OCI-LY1 (cell line): ENCODE measurements at regions not wholly inside any gene's neighbourhood (a gene's known extent, or its start where the extent isn't known, plus 50 kb on each side); places are given as distances from the start of the nearest gene placed in this dataset.

Experiments used
- H2AFZ ChIP-seq: fragments of 200-600 bp; sonication (generic), shearing (Covaris generic); 2 replicates; pipeline ENCODE4 v1.6.0; 2014; ENCODE audit warnings: antibody characterized with exemption, mild to moderate bottlenecking, low read length
- H3F3A ChIP-seq: fragments of 200-600 bp; sonication (generic), shearing (Covaris generic); 2 replicates; pipeline ENCODE4 v1.6.0; 2014; ENCODE audit warnings: mild to moderate bottlenecking, antibody characterized with exemption, low read length, moderate library complexity; ENCODE audit not compliant: insufficient read depth
- H3K27ac ChIP-seq: fragments of 200-600 bp; sonication (generic); 2 replicates; pipeline ENCODE4 v1.5.1; 2014; ENCODE audit warnings: low read length, mixed run types, mild to moderate bottlenecking, low read depth; ENCODE audit not compliant: poor library complexity, severe bottlenecking
- H3K27me3 ChIP-seq: fragments of 200-600 bp; sonication (generic); 2 replicates; pipeline ENCODE4 v1.6.0; 2014; ENCODE audit warnings: antibody characterized with exemption, mild to moderate bottlenecking, low read length, moderate library complexity; ENCODE audit not compliant: insufficient read depth
- H3K36me3 ChIP-seq: fragments of 200-600 bp; sonication (generic); 2 replicates; pipeline ENCODE4 v1.6.1; 2014; ENCODE audit warnings: mild to moderate bottlenecking, antibody characterized with exemption, low read length, moderate library complexity, mixed read lengths; ENCODE audit not compliant: insufficient read depth
- H3K4me1 ChIP-seq: fragments of 200-600 bp; sonication (generic); 2 replicates; pipeline ENCODE4 v1.5.1; 2014; ENCODE audit warnings: mild to moderate bottlenecking, low read length, moderate library complexity; ENCODE audit not compliant: insufficient read depth, severe bottlenecking
- H3K4me2 ChIP-seq: fragments of 200-600 bp; sonication (generic), shearing (Covaris generic); 2 replicates; pipeline ENCODE4 v1.6.1; 2014; ENCODE audit warnings: low read length
- H3K4me3 ChIP-seq: fragments of 200-600 bp; sonication (generic); 2 replicates; pipeline ENCODE4 v1.5.1; 2014; ENCODE audit warnings: low read length, low read depth, mild to moderate bottlenecking, mixed read lengths; ENCODE audit not compliant: poor library complexity, severe bottlenecking
- H3K79me2 ChIP-seq: fragments of 200-600 bp; shearing (Covaris generic); 2 replicates; pipeline ENCODE4 v1.6.1; 2016; ENCODE audit warnings: mixed run types, low read length, mixed read lengths; ENCODE audit not compliant: insufficient read depth
- H3K9ac ChIP-seq: fragments of 200-600 bp; sonication (generic), shearing (Covaris generic); 2 replicates; pipeline ENCODE4 v1.6.1; 2014; ENCODE audit warnings: mild to moderate bottlenecking, low read length, mixed read lengths
- H3K9me2 ChIP-seq: fragments of 200-600 bp; sonication (generic), shearing (Covaris generic); 2 replicates; pipeline ENCODE4 v1.6.1; 2014; ENCODE audit warnings: low read depth, mild to moderate bottlenecking, low read length, mixed read lengths
- H3K9me3 ChIP-seq: fragments of 200-600 bp; shearing (Covaris generic); 2 replicates; pipeline ENCODE4 v1.6.1; 2014; ENCODE audit warnings: low read length, mixed read lengths
- H4K20me1 ChIP-seq: fragments of 200-600 bp; sonication (generic), shearing (Covaris generic); 2 replicates; pipeline ENCODE4 v1.6.0; 2016; ENCODE audit warnings: mild to moderate bottlenecking, low read length; ENCODE audit not compliant: insufficient read depth
- CTCF ChIP-seq: fragments of 200-600 bp; sonication (generic), shearing (Covaris generic); IDR thresholded peaks from 2 replicates; pipeline ENCODE4 v1.5.1; 2017; ENCODE audit warnings: mild to moderate bottlenecking, antibody characterized with exemption, low read length, moderate library complexity, mixed read lengths
- EZH2 ChIP-seq: fragments of 200-600 bp; sonication (generic), shearing (Covaris generic); IDR thresholded peaks from 2 replicates; pipeline ENCODE4 v1.8.0; 2017; ENCODE audit warnings: borderline replicate concordance, mixed run types, mild to moderate bottlenecking, antibody characterized with exemption, low read length, moderate library complexity, mixed read lengths

- Histone ChIP-seq H3K4me2 (no peak overlapping the region), H3K79me2 (no peaks in the 10 kb centered on the region), H3K9ac (no peak overlapping the region), H3K9me2 (no peaks in the 10 kb centered on the region), H4K20me1 (no peaks in the 10 kb centered on the region), H3F3A (no peaks in the 10 kb centered on the region), H2AFZ (no peak overlapping the region), H3K27ac (no peak overlapping the region), H3K9me3 (no peaks in the 10 kb centered on the region), H3K27me3 (no peaks in the 10 kb centered on the region), H3K4me1 (no peaks in the 10 kb centered on the region), H3K36me3 (no peaks in the 10 kb centered on the region), H3K4me3 (no peak overlapping the region)
- TF ChIP-seq EZH2, result no peak
These were observed 499.4 kb downstream of the NAV3 start for GRCh38 chr12:78330131-78330530.

GRCh38 chr12:78331181-78331580 lies 500.5 kb downstream of the NAV3 start:
- no peak overlapping the region for H3K27ac ChIP-seq
- no peak overlapping the region for H3K4me2 ChIP-seq
- no peaks in the 10 kb centered on the region for H3K36me3 ChIP-seq
- H3K9me2 ChIP-seq, result no peaks in the 10 kb centered on the region
- no peak overlapping the region for H3K4me3 ChIP-seq
- H3F3A ChIP-seq, result no peaks in the 10 kb centered on the region
- H4K20me1 ChIP-seq, result no peaks in the 10 kb centered on the region
- H3K79me2 ChIP-seq, result no peaks in the 10 kb centered on the region
- no peaks in the 10 kb centered on the region for H3K4me1 ChIP-seq
- H2AFZ ChIP-seq, result no peak overlapping the region
- no peak overlapping the region for H3K9ac ChIP-seq
- no peaks in the 10 kb centered on the region for H3K27me3 ChIP-seq
- no peak for TF ChIP-seq CTCF
- H3K9me3 ChIP-seq, result no peaks in the 10 kb centered on the region

GRCh38 chr12:78331753-78332152 lies 501.1 kb downstream of the NAV3 start:
- no peaks in the 10 kb centered on the region for H3K4me1 ChIP-seq
- no peak overlapping the region for H3K9ac ChIP-seq
- no peaks in the 10 kb centered on the region for H3F3A ChIP-seq
- H2AFZ ChIP-seq, result no peak overlapping the region
- no peaks in the 10 kb centered on the region for H3K9me3 ChIP-seq
- H3K4me2 ChIP-seq, result no peak overlapping the region
- no peaks in the 10 kb centered on the region for H4K20me1 ChIP-seq
- H3K27me3 ChIP-seq, result no peaks in the 10 kb centered on the region
- no peaks in the 10 kb centered on the region for H3K9me2 ChIP-seq
- no peaks in the 10 kb centered on the region for H3K36me3 ChIP-seq
- TF ChIP-seq CTCF (no peak), EZH2 (no peak)
- no peaks in the 10 kb centered on the region for H3K79me2 ChIP-seq
- H3K27ac ChIP-seq, result no peak overlapping the region
- no peak overlapping the region for H3K4me3 ChIP-seq

GRCh38 chr12:78338054-78338785 lies 507.5 kb downstream of the NAV3 start:
- Histone ChIP-seq H4K20me1 (no peaks in the 10 kb centered on the region), H3K9me3 (no peaks in the 10 kb centered on the region), H3K4me2 (no peak overlapping the region), H3K36me3 (no peaks in the 10 kb centered on the region), H2AFZ (no peak overlapping the region), H3K4me3 (no peak overlapping the region), H3K9me2 (no peaks in the 10 kb centered on the region), H3K4me1 (no peaks in the 10 kb centered on the region), H3F3A (no peaks in the 10 kb centered on the region), H3K27me3 (no peaks in the 10 kb centered on the region), H3K9ac (no peak overlapping the region), H3K79me2 (no peaks in the 10 kb centered on the region), H3K27ac (no peak overlapping the region)
- TF ChIP-seq EZH2 (no peak), CTCF (no peak)
